GM04503 (cell line): ENCODE measurements at regions not wholly inside any gene's neighbourhood (a gene's known extent, or its start where the extent isn't known, plus 50 kb on each side); places are given as distances from the start of the nearest gene placed in this dataset.
"Not testable (repeated sequence)": the region's sequence is repeated elsewhere in the genome, so short reads cannot be mapped to it uniquely, and the experiment has no call there.

ENCODE experiments used
- DNase-seq: peaks from one replicate; pipeline ENCODE4 v3.0.0-alpha.2; 2012; ENCODE audit warnings: low read depth

GRCh38 chr3:77707281-77707680, 667.4 kb downstream of the ROBO2 start:
- no peak for DNase-seq

DNA sequence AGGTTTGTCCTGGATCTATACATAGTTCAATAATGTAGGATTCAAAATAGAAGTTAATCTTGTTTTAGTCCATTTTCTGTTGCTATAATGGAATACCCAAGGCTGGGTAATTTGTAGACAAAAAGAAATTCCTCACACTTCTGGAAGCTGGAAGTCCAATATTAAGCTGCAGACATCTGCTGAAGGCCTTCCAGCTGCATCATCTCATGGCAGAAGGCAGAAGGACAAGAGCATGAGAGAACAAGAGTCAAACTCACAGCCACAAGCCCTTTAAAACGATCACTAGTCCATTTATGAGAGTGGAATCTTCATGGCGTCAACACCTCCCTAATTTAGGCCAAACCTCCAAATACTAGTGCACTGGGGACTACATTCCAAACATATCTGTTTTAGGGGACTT, 669.3 kb downstream of the ROBO2 start:
- no peak for DNase-seq

- no peak for DNase-seq
Observed at GRCh38 chr3:77718311-77718710, 678.4 kb downstream of the ROBO2 start.

- DNase-seq, result no peak
Observed at GRCh38 chr3:77720460-77720971, 680.6 kb downstream of the ROBO2 start.

- DNase-seq, result no peak
Observed at GRCh38 chr3:77726517-77726916, 686.6 kb downstream of the ROBO2 start.

DNA sequence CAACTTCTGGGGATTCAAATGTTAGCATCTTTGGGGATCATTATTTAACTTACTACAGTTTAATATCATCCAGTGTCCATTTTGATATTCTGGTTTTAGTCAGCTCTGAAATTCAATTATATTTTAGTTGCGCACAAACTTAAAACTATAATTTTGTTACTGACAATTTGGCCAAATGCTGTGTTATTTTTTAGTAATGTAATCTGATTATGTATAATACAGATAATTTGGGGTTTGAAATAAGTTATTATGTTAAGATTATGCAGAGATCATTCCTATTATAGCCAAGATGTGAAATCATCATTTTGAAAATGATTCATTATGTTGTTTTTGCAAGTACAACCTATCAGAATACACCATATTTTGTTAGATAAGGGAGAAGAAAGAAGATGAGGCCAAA, 706.1 kb downstream of the ROBO2 start:
- no peak for DNase-seq

DNA sequence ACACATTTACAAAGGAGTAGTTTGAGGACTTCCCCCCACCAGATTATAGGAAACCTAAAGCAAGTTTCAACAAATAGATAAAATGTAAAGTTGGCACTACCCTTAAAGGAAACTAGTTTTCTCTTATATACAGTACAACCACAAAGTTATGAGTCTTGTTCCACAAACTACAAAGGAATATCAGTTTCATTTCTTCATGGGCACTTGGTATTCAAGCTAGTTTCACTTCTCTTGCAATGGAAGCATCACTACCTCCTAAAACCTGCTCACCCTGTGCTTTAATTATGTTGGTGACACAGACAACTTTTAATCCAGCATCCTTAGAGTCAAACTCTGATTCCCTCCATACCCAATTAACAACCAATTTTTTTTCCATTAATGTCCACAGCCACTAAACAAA, 707.0 kb downstream of the ROBO2 start:
- DNase-seq, result no peak

- not testable (repeated sequence) for DNase-seq
Observed at GRCh38 chr3:77756397-77756975, 716.6 kb downstream of the ROBO2 start.

GRCh38 chr3:77772459-77772858, 732.6 kb downstream of the ROBO2 start:
- DNase-seq, result no peak

DNA sequence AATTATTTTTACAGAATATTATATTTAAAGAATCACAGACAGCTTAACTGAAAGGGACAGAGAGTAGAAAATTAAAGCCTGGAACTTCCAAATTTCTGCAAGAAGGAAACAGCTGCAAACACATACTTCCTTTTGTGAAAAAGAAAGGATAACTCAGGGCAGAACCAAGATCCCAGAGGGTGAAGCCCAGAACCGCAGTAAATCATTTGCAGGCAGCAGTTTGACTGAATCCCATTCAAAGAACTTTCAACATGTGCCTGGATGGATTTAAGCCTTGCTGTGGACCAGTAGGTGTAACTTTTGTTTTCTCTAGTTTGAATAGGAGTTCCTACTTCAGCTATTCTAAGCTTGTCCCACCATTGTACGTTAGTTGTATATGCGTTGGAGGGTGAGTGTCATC, 733.2 kb downstream of the ROBO2 start:
- DNase-seq, result no peak

- no peak for DNase-seq
Observed at GRCh38 chr3:77780278-77780996, 740.5 kb downstream of the ROBO2 start.

- no peak for DNase-seq
Observed at GRCh38 chr3:77786216-77786615, 746.3 kb downstream of the ROBO2 start.

DNA sequence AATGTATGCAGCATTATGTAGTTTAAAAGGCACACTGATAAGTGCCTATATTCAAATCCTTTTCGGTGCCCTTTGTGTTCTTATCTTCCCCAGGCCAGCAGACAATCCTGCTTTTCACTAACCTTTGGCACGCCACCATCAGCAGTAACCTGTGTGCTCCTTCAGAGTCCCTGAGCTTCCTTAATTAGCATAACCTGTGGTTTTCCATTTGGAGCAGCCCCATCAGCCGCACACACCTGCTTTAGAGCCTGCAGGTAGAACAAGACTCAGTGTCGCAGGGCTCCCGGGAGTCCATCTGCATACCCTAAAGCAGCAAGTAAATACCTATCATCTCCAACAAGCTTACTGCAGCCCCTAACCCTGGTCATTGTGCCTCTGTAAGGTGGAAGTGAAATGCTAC, 755.1 kb downstream of the ROBO2 start:
- DNase-seq, result no peak

- no peak for DNase-seq
Observed at GRCh38 chr3:77799278-77799677, 759.4 kb downstream of the ROBO2 start.

DNA sequence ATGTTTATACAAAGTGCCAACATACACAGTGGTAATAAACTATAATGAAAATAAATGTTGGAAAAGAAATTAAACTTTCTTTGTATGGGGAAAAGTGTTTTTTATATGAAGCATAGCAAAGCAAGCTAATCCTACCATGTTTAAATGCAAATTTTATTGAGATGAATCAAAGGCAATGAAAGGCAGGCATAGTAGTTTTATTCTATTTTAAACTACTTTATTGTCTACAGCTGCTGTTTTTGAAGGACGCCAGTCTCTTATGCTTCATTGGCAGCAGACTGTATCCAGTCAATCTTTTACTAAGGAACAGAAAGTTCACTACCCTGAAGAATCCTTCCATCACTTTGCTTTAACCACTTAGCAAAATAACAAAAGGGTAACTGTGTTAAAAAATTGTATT, 761.0 kb downstream of the ROBO2 start:
- DNase-seq, result no peak

DNA sequence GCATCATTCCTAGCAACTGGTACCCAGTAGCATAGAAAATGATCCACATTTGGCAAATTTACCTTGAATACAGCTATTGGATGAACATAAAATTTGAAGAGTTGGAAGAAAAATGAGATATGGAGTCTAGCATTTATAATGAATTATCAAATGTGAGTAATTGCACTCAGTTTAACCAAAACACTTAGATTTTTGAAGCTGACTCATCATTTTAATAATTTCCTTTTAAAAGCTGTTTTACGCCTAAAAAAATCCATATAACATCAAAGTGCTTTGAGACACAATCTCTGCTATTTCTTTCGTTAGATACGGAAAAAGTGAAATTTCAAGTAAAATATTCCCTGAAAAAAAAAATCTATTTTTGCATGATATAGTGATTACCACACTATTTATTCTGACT, 767.4 kb downstream of the ROBO2 start:
- no peak for DNase-seq

DNA sequence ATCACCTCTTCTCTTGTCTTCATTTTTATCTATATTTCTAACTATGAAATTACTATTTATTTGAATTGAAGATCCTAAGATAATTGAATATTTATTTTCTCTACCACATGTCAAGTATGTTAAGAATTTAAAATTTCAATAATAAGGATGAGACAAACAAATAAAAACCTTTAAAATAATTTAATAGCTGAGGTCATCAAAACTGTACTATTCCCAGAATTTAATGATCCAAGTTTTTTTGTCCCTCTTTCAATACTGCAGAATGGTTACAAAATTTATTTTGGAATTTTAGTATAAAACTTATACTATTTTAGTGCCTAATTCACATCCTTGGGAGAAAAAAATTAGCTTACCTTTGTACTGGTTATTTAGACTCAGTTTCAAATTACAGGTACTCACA, 774.9 kb downstream of the ROBO2 start:
- no peak for DNase-seq

DNA sequence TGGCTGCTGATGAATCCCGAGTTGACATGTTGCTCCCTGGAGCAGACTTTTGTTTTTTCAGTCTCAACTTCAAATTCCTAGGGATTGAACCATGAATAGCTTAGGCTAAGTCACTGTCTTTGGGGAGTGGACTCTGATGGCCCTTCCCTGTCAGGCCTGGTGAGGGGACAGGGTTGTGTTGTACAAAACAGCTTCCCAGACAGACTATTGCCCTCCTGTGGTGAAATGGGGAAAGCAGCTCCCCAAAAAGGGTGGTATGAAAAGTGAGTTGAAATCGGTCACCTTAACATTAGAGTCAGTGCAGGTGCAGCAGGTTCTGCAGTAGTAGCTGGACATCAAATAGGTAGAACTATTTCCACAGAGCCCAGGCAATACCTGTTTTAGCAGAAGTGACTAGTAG, 775.6 kb downstream of the ROBO2 start:
- DNase-seq, result no peak

GRCh38 chr3:77816366-77816765, 776.5 kb downstream of the ROBO2 start:
- no peak for DNase-seq

GRCh38 chr3:77825001-77825827, 785.3 kb downstream of the ROBO2 start:
- peak; percentile 30 for DNase-seq

DNA sequence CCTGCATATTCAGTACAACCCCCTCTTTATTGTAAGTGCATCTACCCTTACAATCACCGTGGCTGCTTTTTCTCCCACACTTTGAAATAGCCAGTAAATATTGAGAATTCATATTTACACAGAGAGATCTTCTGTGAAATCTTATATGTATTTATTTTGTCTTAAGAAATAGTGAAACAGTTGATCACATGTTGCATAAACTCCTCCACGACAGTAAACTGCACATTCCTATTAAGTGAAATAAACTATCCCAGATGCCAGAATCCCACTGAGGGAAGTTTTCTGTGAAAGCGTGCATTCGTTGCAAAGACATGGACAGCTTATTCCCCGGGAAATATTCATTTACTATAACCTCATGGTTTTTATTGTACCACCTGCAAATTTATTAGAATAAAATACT, 796.0 kb downstream of the ROBO2 start:
- no peak for DNase-seq

- DNase-seq, result no peak
Observed at GRCh38 chr3:77837456-77838025, 797.6 kb downstream of the ROBO2 start.

DNA sequence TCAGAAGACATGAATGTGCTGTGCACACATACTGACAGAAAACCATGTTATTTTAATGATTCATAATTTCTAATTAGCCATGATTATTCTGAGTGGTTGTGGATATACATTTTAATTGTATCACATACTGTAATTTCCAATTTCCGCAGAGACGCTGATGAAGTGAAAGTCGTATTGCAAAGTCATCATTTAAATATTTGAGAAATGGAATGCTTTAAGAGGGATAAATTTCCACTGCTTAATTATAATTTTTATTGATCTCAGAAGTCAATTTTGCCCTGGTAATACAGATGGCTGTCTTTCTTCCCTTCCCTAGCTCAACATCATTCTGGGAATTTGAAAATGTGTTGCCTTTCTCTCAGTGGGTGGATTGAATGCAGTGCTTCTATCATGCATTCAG, 819.3 kb downstream of the ROBO2 start:
- DNase-seq, result no peak
